HFFc6 (cell line): ENCODE measurements at regions not wholly inside any gene's neighbourhood (a gene's known extent, or its start where the extent isn't known, plus 50 kb on each side); places are given as distances from the start of the nearest gene placed in this dataset.
"Not testable (repeated sequence)": the region's sequence is repeated elsewhere in the genome, so short reads cannot be mapped to it uniquely, and the experiment has no call there.

Source experiments
- DNase-seq: peaks from one replicate; pipeline ENCODE4 v3.0.0-alpha.2; 2018
- H3K27ac Mint-ChIP-seq: 2 replicates; pipeline ENCODE4 v1.8.0; 2020; ENCODE audit warnings: mild to moderate bottlenecking, mixed read lengths
- H3K27me3 Mint-ChIP-seq: 2 replicates; pipeline ENCODE4 v1.8.0; 2021; ENCODE audit warnings: mild to moderate bottlenecking, moderate library complexity, mixed read lengths; ENCODE audit not compliant: insufficient read depth
- H3K36me3 Mint-ChIP-seq: 2 replicates; pipeline ENCODE4 v1.8.0; 2021; ENCODE audit warnings: low read depth, mixed read lengths
- H3K4me1 Mint-ChIP-seq: 2 replicates; pipeline ENCODE4 v1.8.0; 2020; ENCODE audit warnings: low read depth, mixed read lengths
- H3K4me3 Mint-ChIP-seq: 2 replicates; pipeline ENCODE4 v1.8.0; 2020; ENCODE audit warnings: mild to moderate bottlenecking, moderate library complexity, mixed read lengths
- H3K9me3 Mint-ChIP-seq: 2 replicates; pipeline ENCODE4 v1.8.0; 2020; ENCODE audit warnings: mild to moderate bottlenecking, mixed read lengths
- TF ChIP-seq, protein P1 (sequence below): fragments of 200-600 bp; sonication (generic); IDR thresholded peaks from 2 replicates; pipeline ENCODE4 v1.5.0; 2021; ENCODE audit warnings: antibody characterized with exemption, mild to moderate bottlenecking

DNA sequence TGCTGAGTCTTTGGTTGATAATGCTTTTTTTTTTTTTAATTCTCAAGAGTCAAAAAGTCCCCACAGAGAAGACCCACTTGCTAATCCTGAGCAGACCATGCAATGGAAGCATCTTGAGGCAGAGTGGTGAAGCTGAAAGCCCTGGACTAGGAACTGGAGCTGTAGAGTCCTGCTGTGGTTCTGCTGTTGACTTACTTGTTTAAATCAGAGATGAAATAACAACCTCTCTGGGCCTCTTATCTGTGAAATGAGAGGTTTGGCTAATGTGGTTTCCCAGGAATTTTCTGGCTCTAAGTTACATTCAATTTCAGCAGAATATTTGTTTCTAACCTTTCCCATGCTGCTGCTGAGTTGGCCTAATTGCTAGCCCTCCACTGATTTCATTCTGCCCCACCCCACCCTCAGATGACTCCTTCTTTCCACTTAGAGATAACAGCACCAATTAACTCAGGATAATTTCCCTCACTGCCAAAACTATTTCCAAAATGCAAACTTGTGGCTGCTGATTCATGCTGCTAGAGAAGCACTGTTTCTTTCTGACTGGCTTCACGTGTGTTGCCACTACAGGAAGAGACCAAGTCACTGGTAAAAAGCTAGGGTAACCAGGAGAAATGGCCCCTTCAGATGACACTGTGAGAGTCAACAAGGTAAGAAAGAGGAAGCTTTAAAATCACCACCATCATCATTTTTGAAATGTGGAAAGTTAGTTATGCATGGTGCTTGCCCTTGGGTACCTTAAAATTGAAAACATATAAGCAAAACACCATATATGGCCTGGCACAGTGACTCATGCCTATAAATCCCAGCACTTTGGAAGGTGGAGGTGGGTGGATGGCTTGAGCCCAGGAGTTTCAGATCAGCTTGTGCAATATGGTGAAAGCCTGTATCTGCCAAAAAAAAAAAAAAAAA, 326.4 kb downstream of the DCHS2 start:
- no peak overlapping the region; the same call in 1 of the 2 replicates for H3K4me3 Mint-ChIP-seq
- peak overlapping the region; percentile 89; the same call in 1 of the 2 replicates for H3K27ac Mint-ChIP-seq
- no peaks in the 10 kb centered on the region; the same call in 1 of the 2 replicates for H3K27me3 Mint-ChIP-seq
- DNase-seq = peak; percentile 95
- no peaks in the 10 kb centered on the region for H3K36me3 Mint-ChIP-seq
- peaks cover 19% of the 10 kb centered on the region; the same call in 1 of the 2 replicates for H3K4me1 Mint-ChIP-seq
- H3K9me3 Mint-ChIP-seq = peaks cover 12% of the 10 kb centered on the region; the same call in 1 of the 2 replicates
- TF ChIP-seq, protein P1, sequence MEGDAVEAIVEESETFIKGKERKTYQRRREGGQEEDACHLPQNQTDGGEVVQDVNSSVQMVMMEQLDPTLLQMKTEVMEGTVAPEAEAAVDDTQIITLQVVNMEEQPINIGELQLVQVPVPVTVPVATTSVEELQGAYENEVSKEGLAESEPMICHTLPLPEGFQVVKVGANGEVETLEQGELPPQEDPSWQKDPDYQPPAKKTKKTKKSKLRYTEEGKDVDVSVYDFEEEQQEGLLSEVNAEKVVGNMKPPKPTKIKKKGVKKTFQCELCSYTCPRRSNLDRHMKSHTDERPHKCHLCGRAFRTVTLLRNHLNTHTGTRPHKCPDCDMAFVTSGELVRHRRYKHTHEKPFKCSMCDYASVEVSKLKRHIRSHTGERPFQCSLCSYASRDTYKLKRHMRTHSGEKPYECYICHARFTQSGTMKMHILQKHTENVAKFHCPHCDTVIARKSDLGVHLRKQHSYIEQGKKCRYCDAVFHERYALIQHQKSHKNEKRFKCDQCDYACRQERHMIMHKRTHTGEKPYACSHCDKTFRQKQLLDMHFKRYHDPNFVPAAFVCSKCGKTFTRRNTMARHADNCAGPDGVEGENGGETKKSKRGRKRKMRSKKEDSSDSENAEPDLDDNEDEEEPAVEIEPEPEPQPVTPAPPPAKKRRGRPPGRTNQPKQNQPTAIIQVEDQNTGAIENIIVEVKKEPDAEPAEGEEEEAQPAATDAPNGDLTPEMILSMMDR = no peak

DNA sequence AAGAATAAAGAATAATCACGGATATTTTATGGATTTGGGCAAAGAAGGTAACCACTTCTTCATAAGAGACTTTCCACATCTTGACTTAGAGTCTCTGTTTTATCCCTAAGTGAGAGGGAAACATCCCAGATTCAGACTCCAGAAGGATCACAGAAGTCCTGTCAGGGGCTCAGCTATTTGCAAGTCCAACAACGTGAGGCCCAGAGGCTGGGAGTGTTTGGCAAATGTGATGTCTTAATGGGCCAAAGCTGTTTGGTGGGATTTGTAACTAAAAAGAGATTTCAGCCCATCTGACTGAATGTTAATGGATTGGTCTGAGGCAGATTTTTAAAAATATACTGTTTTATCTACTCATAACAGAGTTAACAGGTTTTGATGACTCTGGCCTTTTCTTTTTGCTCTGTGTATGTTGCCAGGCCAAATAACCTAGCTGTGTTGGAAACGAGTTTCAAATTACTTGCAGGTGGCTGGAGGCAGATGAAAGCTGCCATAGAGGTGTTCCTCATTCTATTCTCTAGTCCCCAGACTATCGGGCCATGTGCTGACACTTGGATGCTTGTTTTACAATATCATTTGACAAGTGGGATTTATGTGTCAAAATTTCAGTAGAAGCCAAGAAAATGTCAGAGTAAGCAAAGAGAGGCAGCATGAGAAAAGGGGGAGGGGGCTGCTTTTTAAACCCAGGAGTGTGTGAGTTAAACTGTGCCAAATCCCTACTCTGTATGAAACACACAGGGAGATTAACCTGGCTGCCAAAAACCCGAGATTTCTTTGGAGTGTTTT, 330.9 kb downstream of the DCHS2 start:
- TF ChIP-seq, protein P1 = no peak
- H3K4me3 Mint-ChIP-seq = no peak overlapping the region
- no peaks in the 10 kb centered on the region for H3K27me3 Mint-ChIP-seq
- H3K9me3 Mint-ChIP-seq = peaks cover 20% of the 10 kb centered on the region; the same call in 1 of the 2 replicates
- peaks cover 13% of the 10 kb centered on the region; the same call in 1 of the 2 replicates for H3K4me1 Mint-ChIP-seq
- no peak overlapping the region for H3K27ac Mint-ChIP-seq
- no peak for DNase-seq
- no peaks in the 10 kb centered on the region for H3K36me3 Mint-ChIP-seq

DNA sequence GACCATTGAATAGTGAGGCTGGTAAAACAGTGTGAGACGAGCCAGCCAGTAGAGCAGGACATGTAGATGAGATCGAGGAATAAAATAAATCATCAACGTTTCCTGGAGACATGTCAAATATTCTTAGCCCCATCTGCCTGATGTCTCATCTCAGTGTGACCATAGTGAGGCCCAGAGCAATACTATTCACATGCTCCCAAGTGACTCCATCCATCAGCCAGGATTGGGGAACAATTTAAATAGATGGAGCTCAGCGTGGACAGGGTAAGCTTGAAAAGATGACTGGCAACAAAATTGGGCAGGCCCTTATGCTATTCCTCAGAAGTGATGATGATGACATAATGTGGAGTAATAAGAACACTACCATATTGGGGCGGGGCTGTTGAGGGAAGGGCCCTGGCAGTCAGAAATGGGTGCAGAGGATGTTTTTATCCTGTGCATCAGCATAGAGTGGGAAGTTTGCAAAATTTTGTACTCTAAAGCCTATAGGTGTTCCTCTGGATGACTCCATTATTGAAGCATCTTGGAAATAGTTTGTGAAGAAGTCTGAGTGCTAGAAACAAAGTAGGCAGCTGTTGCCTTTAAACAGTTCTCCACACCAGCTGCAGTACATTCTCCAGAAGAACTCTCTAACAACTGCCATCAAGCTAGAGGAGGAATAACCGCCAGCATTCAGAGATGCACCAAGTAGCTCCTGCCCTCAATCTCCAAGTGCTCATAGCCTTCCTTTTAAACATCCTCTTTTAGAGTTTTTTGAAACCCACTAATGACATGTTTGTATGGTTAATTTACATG, 333.0 kb downstream of the DCHS2 start:
- Mint-ChIP-seq H3K9me3 (peaks cover 15% of the 10 kb centered on the region; the same call in 1 of the 2 replicates), H3K27ac (no peak overlapping the region), H3K4me1 (no peaks in the 10 kb centered on the region; the same call in 1 of the 2 replicates), H3K36me3 (no peaks in the 10 kb centered on the region), H3K27me3 (no peaks in the 10 kb centered on the region), H3K4me3 (no peak overlapping the region)
- TF ChIP-seq, protein P1 = no peak
- no peak for DNase-seq

DNA sequence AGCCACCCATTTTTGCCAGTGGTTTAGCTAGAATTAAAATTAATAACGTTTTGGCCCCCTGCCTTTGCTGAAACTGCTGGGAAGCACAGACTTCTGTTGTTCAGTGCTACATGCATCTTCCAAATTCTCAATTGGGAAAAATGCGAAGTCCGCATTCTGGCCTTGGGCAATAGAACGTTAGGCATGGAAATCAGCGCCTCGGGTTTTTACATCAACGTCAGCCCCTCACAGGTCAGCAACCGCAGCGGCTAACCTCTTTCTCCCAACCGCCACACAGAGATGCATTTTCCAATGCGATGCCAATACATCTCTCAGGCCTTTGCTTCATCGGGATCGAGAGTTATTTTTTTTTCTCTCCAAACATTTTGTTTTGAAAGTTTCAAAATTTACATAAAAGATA, 339.1 kb downstream of the DCHS2 start:
- no peaks in the 10 kb centered on the region; the same call in 1 of the 2 replicates for H3K36me3 Mint-ChIP-seq
- no peak overlapping the region for H3K27ac Mint-ChIP-seq
- no peak for DNase-seq
- peaks cover 14% of the 10 kb centered on the region for H3K9me3 Mint-ChIP-seq
- no peaks in the 10 kb centered on the region for H3K27me3 Mint-ChIP-seq
- H3K4me1 Mint-ChIP-seq = no peaks in the 10 kb centered on the region
- TF ChIP-seq, protein P1 = no peak
- H3K4me3 Mint-ChIP-seq = no peak overlapping the region

DNA sequence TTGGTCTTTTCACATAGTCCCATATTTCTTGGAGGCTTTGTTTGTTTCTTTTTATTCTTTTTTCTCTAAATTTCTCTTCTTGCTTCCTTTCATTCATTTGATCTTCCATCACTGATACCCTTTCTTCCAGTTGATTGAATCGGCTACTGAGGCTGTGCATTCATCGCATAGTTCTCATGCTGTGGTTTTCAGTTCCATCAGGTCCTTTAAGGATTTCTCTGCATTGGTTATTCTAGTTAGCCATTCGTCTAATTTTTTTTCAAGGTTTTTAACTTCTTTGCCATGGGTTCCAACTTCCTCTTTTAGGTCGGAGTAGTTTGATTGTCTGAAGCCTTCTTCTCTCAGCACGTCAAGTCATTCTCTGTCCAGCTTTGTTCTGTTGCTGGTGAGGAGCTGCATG, 342.4 kb downstream of the DCHS2 start:
- H3K9me3 Mint-ChIP-seq = peaks cover 10% of the 10 kb centered on the region; the same call in 1 of the 2 replicates
- not testable (repeated sequence) for H3K4me1 Mint-ChIP-seq, H3K4me3 Mint-ChIP-seq, DNase-seq, H3K27ac Mint-ChIP-seq, H3K27me3 Mint-ChIP-seq, H3K36me3 Mint-ChIP-seq
